GM12872 (cell line): ENCODE measurements at regions not wholly inside any gene's neighbourhood (a gene's known extent, or its start where the extent isn't known, plus 50 kb on each side); places are given as distances from the start of the nearest gene placed in this dataset.

Experiments used
- TF ChIP-seq, protein P1 (sequence below): IDR thresholded peaks from 3 replicates; pipeline ENCODE4 v1.5.1; 2011; ENCODE audit warnings: low read depth, mild to moderate bottlenecking, low read length, moderate library complexity; ENCODE audit not compliant: insufficient read depth

DNA sequence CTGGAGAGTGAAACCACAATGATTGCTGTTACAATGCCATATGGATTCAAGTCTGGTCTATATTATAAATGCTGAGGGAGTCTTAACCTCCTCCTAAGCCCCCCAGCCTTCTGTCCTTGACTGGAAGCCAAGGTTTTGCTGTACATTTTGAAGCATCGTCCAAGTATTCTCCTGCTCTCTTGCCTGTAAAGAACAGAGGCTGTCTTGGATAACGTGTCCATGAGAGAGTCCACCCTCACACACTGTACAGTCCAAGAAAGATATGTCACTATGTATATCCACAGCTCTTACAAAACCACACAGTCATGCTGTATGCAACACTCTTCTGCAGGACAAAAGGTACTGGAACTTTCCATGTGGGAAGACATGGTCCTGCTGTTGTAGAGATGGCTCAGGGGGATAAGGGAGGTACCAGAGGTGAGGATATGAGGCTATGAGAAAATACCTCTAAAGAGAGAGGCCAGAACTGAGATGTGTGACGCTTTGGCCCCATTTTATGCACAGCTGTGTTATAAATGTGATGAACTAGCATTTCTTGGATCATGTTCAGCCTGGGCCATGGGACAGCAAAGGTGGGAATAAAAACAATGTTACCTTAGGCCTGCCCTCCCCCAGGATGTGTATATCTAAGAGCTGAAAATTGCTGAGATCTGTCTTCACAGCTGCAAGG lies 678.6 kb downstream of the IQCM start:
- TF ChIP-seq, protein P1, sequence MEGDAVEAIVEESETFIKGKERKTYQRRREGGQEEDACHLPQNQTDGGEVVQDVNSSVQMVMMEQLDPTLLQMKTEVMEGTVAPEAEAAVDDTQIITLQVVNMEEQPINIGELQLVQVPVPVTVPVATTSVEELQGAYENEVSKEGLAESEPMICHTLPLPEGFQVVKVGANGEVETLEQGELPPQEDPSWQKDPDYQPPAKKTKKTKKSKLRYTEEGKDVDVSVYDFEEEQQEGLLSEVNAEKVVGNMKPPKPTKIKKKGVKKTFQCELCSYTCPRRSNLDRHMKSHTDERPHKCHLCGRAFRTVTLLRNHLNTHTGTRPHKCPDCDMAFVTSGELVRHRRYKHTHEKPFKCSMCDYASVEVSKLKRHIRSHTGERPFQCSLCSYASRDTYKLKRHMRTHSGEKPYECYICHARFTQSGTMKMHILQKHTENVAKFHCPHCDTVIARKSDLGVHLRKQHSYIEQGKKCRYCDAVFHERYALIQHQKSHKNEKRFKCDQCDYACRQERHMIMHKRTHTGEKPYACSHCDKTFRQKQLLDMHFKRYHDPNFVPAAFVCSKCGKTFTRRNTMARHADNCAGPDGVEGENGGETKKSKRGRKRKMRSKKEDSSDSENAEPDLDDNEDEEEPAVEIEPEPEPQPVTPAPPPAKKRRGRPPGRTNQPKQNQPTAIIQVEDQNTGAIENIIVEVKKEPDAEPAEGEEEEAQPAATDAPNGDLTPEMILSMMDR: no peak

DNA sequence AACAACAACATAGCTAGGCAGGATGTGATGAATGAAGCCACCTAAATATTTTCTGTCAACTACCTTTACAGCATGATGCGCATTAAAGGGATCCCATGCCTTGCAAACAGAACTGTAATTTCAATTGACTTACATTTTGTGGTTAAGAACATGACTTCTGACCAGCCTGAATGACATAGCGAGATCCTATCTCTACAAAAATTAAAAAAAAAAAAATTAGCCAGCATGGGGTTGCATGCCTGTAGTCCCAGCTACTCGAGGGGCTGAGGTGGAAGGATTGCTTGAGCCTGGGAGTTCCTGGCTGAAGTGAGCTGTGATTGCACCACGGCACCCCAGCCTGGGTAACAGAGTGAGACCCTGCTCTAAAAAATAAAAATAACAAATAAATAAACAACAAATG lies 680.6 kb downstream of the IQCM start:
- TF ChIP-seq, protein P1: no peak

DNA sequence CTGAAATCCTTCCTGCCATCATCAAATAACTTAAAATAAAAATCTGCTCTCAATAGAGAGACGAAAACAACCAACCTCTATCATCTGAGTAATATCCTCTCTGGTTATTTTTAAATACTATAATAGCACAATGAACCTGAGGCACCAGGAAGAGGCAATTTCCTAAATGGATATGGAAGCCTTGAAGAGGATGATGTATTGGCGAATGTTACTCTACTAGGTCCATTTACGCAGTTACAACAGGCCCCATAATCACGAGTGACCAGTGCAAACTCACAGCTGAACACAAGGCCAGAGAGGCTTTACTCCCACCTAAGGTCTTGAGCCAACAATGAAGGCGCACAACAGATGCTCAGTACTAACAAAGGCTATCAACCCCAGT lies 678.8 kb upstream of the NR3C2 start:
- TF ChIP-seq, protein P1: no peak

DNA sequence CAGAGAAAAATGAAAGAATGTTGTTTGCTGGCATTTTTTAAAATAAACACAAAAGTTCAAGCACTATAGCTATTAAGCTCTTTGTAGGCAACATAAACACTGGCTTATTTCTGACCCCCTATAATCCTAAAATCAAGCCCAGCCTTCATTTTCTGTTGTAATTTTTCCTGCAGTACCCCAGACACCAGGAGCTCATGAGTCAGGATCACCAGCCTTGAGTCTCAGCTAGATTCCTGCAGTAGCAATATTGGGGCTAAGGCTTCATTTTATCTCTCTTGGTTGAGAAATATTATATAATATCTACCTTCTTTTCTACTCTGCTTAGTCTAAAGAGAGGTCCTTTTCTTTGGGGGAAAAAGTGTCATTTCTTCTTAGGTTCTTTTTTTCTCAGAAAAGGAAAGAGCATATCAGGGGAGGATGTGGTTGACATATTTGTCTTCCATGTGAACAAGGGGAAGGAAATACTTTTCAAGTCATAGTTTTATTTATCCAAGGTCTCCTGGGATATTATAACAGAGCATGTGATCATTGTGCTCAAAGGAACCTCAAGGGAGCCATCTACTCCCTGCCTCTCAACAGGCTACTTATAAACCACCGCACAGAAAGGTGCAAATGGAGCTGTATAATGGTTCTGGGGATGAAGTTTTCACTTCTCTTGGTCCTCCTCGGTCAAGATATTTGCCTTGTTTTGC lies 678.3 kb upstream of the NR3C2 start:
- TF ChIP-seq, protein P1: no peak

DNA sequence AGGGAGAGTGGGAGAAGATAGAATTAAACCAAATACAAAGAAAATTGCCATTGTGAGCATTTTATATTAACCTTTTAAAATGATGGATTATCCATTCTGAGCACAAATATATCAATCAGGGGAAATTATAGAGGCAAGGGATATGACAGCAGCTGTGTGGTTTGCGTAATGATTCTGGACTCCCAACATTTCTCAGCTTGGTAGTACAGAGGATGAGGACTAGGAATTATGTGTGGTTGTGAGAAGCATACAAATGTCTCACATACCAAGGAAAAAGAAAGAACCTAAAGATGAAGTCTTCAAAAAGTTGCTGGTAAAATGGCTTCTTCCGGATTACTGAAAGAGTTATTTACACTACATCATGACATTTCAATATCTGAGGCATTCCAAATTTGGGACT lies 674.6 kb upstream of the NR3C2 start:
- TF ChIP-seq, protein P1: no peak

DNA sequence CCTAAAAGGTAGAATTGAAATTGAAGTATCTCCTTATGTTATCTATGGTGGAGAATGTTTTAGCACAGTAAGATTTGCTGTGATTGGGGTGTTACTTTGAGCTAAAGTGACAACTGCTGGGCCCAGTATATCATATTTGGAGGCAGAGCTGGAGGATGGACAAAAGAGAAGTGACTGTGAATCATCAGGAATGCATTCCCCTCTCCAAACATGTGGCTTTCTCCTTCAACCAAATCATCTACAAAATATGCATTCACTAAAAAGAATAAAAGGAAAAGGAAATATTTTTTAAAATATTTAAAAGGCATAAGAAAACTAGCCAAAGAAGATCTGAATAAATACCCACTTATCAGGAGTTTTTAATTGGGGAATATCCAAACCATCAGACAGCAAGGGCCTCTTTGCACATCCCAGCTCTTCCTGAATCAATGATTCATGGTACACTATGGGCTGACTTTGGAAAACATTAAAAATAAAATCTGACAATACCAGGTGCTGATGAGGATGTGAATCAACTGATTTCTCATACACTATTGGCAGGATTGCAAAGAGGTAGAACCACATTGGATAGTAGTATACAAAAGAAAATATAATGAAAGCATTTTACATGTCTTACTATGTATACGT lies 671.7 kb upstream of the NR3C2 start:
- TF ChIP-seq, protein P1: no peak

DNA sequence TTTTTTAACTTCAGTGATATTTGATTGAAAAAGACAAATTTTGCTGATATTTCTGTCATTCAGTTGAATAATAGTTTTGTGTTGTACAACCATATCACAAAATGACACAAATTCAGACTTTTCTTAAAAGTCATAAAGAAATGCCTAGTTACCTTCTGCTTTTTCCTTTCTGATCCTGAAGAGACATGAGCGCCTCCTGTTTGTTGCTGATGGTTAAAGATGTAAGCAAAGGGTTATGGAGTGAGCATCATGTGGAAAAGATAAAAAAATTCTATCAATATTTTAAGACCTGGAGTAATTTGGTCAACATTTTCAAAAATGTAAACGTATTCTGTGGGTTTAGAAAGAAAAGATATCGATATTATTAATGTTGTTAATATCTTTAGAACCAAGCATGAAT lies 669.9 kb upstream of the NR3C2 start:
- TF ChIP-seq, protein P1: no peak
